GM18873 (cell line): ENCODE measurements at regions not wholly inside any gene's neighbourhood (a gene's known extent, or its start where the extent isn't known, plus 50 kb on each side); places are given as distances from the start of the nearest gene placed in this dataset.

Experiments used
- ATAC-seq: cut with Tn5 transposase; IDR thresholded peaks from one replicate; pipeline ENCODE4 v1.9.1; 2021; ENCODE audit warnings: mild to moderate bottlenecking, moderate library complexity, moderate number of reproducible peaks; ENCODE audit not compliant: unreplicated experiment, low FRiP score

GRCh38 chr15:31471731-31472430, 145.2 kb downstream of the KLF13 start:
- no peak for ATAC-seq

- peak; percentile 83 for ATAC-seq
Measured at GRCh38 chr15:31472636-31473384, 146.2 kb downstream of the KLF13 start.

GRCh38 chr15:31473385-31474058, 146.9 kb downstream of the KLF13 start:
- no peak for ATAC-seq

GRCh38 chr15:31474059-31474868, 147.6 kb downstream of the KLF13 start:
- no peak for ATAC-seq

GRCh38 chr15:31476236-31476810, 149.7 kb downstream of the KLF13 start:
- no peak for ATAC-seq

GRCh38 chr15:31476866-31477265, 150.2 kb downstream of the KLF13 start:
- ATAC-seq, result no peak

GRCh38 chr15:31477301-31477700, 150.7 kb downstream of the KLF13 start:
- no peak for ATAC-seq

- no peak for ATAC-seq
Measured at GRCh38 chr15:31477851-31478701, 151.4 kb downstream of the KLF13 start.

- ATAC-seq, result no peak
Measured at GRCh38 chr15:31478702-31479221, 152.1 kb downstream of the KLF13 start.

GRCh38 chr15:31480356-31481025, 153.9 kb downstream of the KLF13 start:
- no peak for ATAC-seq

GRCh38 chr15:31481142-31481541, 154.5 kb downstream of the KLF13 start:
- no peak for ATAC-seq

- ATAC-seq, result no peak
Measured at GRCh38 chr15:31482122-31482922, 155.7 kb downstream of the KLF13 start.

GRCh38 chr15:31483053-31483985, 156.7 kb downstream of the KLF13 start:
- no peak for ATAC-seq

- no peak for ATAC-seq
Measured at GRCh38 chr15:31483986-31484951, 157.6 kb downstream of the KLF13 start.

- no peak for ATAC-seq
Measured at GRCh38 chr15:31484986-31485385, 158.4 kb downstream of the KLF13 start.

GRCh38 chr15:31485431-31485830, 158.8 kb downstream of the KLF13 start:
- no peak for ATAC-seq
